Gastroesophageal sphincter (tissue), 3 donors: ENCODE measurements at regions not wholly inside any gene's neighbourhood (a gene's known extent, or its start where the extent isn't known, plus 50 kb on each side); places are given as distances from the start of the nearest gene placed in this dataset.

Experiments used
- CTCF ChIP-seq, 4 experiments: fragments of 200-600 bp in 2 of 4; fragments of 450-650 bp in 2 of 4; sonication (generic) in 1 of 4; IDR thresholded peaks; one replicate each; pipeline ENCODE4 v1.5.1; 2017 to 2019; ENCODE audit warnings: antibody characterized with exemption in 4 of 4, mild to moderate bottlenecking in 2 of 4, moderate library complexity in 2 of 4
- POLR2A ChIP-seq, 2 donors: fragments of 450-650 bp; IDR thresholded peaks; one replicate each; pipeline ENCODE4 v1.6.1; 2017; ENCODE audit warnings: antibody characterized with exemption in 2 of 2, mild to moderate bottlenecking in 2 of 2, moderate library complexity in 1 of 2

GRCh38 chr11:22974251-22974650 is 114.0 kb upstream of the CCDC179 start:
- TF ChIP-seq POLR2A (IDR thresholded peaks at IDR 0.05) (no peak), CTCF (IDR thresholded peaks at IDR 0.05) (no peak)
